ENCODE measurements at regions not wholly inside any gene's neighbourhood (a gene's known extent, or its start where the extent isn't known, plus 50 kb on each side); places are given as distances from the start of the nearest gene placed in this dataset.

GRCh38 chr3:137100326-137100725 lies 142.5 kb downstream of the IL20RB start:
- H3K27ac ChIP-seq: no peak overlapping the region
- H3K36me3 ChIP-seq (ENCODE audit: low read depth, missing control alignments): no peaks in the 10 kb centered on the region
- no peak overlapping the region for H3K4me3 ChIP-seq
- 87 to 91% methylated on average over 1 of the region's 1 CpG for WGBS, 2 donors
- no peak for DNase-seq
- no peaks in the 10 kb centered on the region for H3K9me3 ChIP-seq
- TF ChIP-seq POLR2A (IDR thresholded peaks at IDR 0.05) (no peak), CTCF (IDR thresholded peaks at IDR 0.05) (no peak)
- intact Hi-C loops (cut with DNase I; ENCODE audit: low total_unique reads): no loop called here
- no peaks in the 10 kb centered on the region for H3K4me1 ChIP-seq
- no peaks in the 10 kb centered on the region for H3K27me3 ChIP-seq

GRCh38 chr3:137103739-137104138 lies 146.0 kb downstream of the IL20RB start:
- DNase-seq: no peak
- H3K27me3 ChIP-seq: no peaks in the 10 kb centered on the region
- intact Hi-C loops (cut with DNase I; ENCODE audit: low total_unique reads): no loop called here
- no peak overlapping the region for H3K27ac ChIP-seq
- H3K4me1 ChIP-seq: no peaks in the 10 kb centered on the region
- H3K9me3 ChIP-seq: no peaks in the 10 kb centered on the region
- WGBS, 2 donors: 74 to 80% methylated on average over 7 of the region's 7 CpGs
- TF ChIP-seq POLR2A (IDR thresholded peaks at IDR 0.05): no peak
- no peak for TF ChIP-seq CTCF (IDR thresholded peaks at IDR 0.05)
- no peaks in the 10 kb centered on the region for H3K36me3 ChIP-seq (ENCODE audit: low read depth, missing control alignments)
- H3K4me3 ChIP-seq: no peak overlapping the region

GRCh38 chr3:137105277-137105977 lies 147.6 kb downstream of the IL20RB start:
- H3K27me3 ChIP-seq: no peaks in the 10 kb centered on the region
- DNase-seq: peak; percentile 34
- intact Hi-C loops (cut with DNase I; ENCODE audit: low total_unique reads): no loop called here
- H3K9me3 ChIP-seq: no peaks in the 10 kb centered on the region
- no peaks in the 10 kb centered on the region for H3K4me1 ChIP-seq
- 11 to 12% methylated on average over 10 of the region's 10 CpGs for WGBS, 2 donors
- no peaks in the 10 kb centered on the region for H3K36me3 ChIP-seq (ENCODE audit: low read depth, missing control alignments)
- no peak overlapping the region for H3K27ac ChIP-seq
- TF ChIP-seq CTCF (IDR thresholded peaks at IDR 0.05) (peak; percentile 37 to 78 (median 61)), POLR2A (IDR thresholded peaks at IDR 0.05) (no peak)
- no peak overlapping the region for H3K4me3 ChIP-seq

GRCh38 chr3:137106612-137107240 lies 148.9 kb downstream of the IL20RB start:
- Histone ChIP-seq H3K36me3 (ENCODE audit: low read depth, missing control alignments) (no peaks in the 10 kb centered on the region), H3K27me3 (no peaks in the 10 kb centered on the region), H3K9me3 (no peaks in the 10 kb centered on the region), H3K4me3 (no peak overlapping the region), H3K4me1 (no peaks in the 10 kb centered on the region), H3K27ac (no peak overlapping the region)
- intact Hi-C loops (cut with DNase I; ENCODE audit: low total_unique reads): no loop called here
- DNase-seq: no peak
- TF ChIP-seq CTCF (IDR thresholded peaks at IDR 0.05): no peak
- no peak for TF ChIP-seq POLR2A (IDR thresholded peaks at IDR 0.05)
- WGBS, 2 donors: 55 to 63% methylated on average over 8 of the region's 8 CpGs
